Inflammatory macrophage treated with lipopolysaccharide for 4 hours (primary cell): ENCODE measurements at regions not wholly inside any gene's neighbourhood (a gene's known extent, or its start where the extent isn't known, plus 50 kb on each side); places are given as distances from the start of the nearest gene placed in this dataset.

Experiments used
- DNase-seq: peaks from one replicate; pipeline ENCODE4 v3.0.0-alpha.2; 2020

GRCh38 chr20:50303573-50304500 is 113.2 kb downstream of the CEBPB start:
- no peak for DNase-seq

- DNase-seq, result no peak
Observed at GRCh38 chr20:50304501-50304856, 113.8 kb downstream of the CEBPB start.

GRCh38 chr20:50304923-50305635 is 114.4 kb downstream of the CEBPB start:
- peak; percentile 37 for DNase-seq

- no peak for DNase-seq
Observed at GRCh38 chr20:50305636-50306477, 115.2 kb downstream of the CEBPB start.

GRCh38 chr20:50306478-50307423 is 116.1 kb downstream of the CEBPB start:
- DNase-seq, result no peak

GRCh38 chr20:50308166-50308512 is 117.5 kb downstream of the CEBPB start:
- peak; percentile 63 for DNase-seq

- DNase-seq, result peak; percentile 91
Observed at GRCh38 chr20:50308513-50309279, 118.1 kb downstream of the CEBPB start.

- DNase-seq, result no peak
Observed at GRCh38 chr20:50309280-50309763, 118.7 kb downstream of the CEBPB start.

- DNase-seq, result no peak
Observed at GRCh38 chr20:50309764-50310672, 119.4 kb downstream of the CEBPB start.

GRCh38 chr20:50310673-50311051 is 120.0 kb downstream of the CEBPB start:
- DNase-seq, result peak; percentile 11

GRCh38 chr20:50311308-50312001 is 120.8 kb downstream of the CEBPB start:
- no peak for DNase-seq

GRCh38 chr20:50312002-50312681 is 121.5 kb downstream of the CEBPB start:
- DNase-seq, result no peak

- no peak for DNase-seq
Observed at GRCh38 chr20:50312682-50313521, 122.3 kb downstream of the CEBPB start.

GRCh38 chr20:50313522-50313820 is 122.8 kb downstream of the CEBPB start:
- DNase-seq, result no peak

GRCh38 chr20:50313827-50314677 is 123.4 kb downstream of the CEBPB start:
- DNase-seq, result no peak

- DNase-seq, result no peak
Observed at GRCh38 chr20:50314678-50315335, 124.2 kb downstream of the CEBPB start.
